Fibroblast of villous mesenchyme (primary cell): ENCODE measurements at regions not wholly inside any gene's neighbourhood (a gene's known extent, or its start where the extent isn't known, plus 50 kb on each side); places are given as distances from the start of the nearest gene placed in this dataset.
"Not testable (repeated sequence)": the region's sequence is repeated elsewhere in the genome, so short reads cannot be mapped to it uniquely, and the experiment has no call there.

Experiments used
- DNase-seq: peaks from one replicate; pipeline ENCODE4 v3.0.0-alpha.2; 2010; ENCODE audit warnings: low read depth
- H3K4me3 ChIP-seq: 2 replicates; pipeline ENCODE4 v1.5.1; 2011; ENCODE audit warnings: low read depth, mild to moderate bottlenecking, low read length
- CTCF ChIP-seq: IDR thresholded peaks from 2 replicates; pipeline ENCODE4 v1.5.1; 2012; ENCODE audit warnings: low read depth, mild to moderate bottlenecking, low read length; ENCODE audit not compliant: insufficient read depth

- no peak for DNase-seq
- TF ChIP-seq CTCF = no peak
These were observed 143.1 kb downstream of the NPY start for GRCh38 chr7:24427048-24427447.

GRCh38 chr7:24428676-24429075 lies 144.6 kb upstream of the PALS2 start:
- no peak for TF ChIP-seq CTCF
- H3K4me3 ChIP-seq = no peak overlapping the region
- no peak for DNase-seq

More at GRCh38 chr7:24427048-24427447, 143.1 kb downstream of the NPY start:
- no peak overlapping the region for H3K4me3 ChIP-seq

GRCh38 chr7:24432677-24433076 lies 140.6 kb upstream of the PALS2 start:
- DNase-seq = no peak
- no peak overlapping the region for H3K4me3 ChIP-seq
- no peak for TF ChIP-seq CTCF

GRCh38 chr7:24434972-24435371 lies 138.3 kb upstream of the PALS2 start:
- TF ChIP-seq CTCF = no peak
- DNase-seq = no peak
- no peak overlapping the region for H3K4me3 ChIP-seq

GRCh38 chr7:24436131-24436920 lies 136.9 kb upstream of the PALS2 start:
- no peak for TF ChIP-seq CTCF
- DNase-seq = no peak
- H3K4me3 ChIP-seq = no peak overlapping the region

GRCh38 chr7:24438232-24438631 lies 135.0 kb upstream of the PALS2 start:
- DNase-seq = no peak
- no peak for TF ChIP-seq CTCF

GRCh38 chr7:24439104-24439503 lies 134.1 kb upstream of the PALS2 start:
- H3K4me3 ChIP-seq, DNase-seq: not testable (repeated sequence)

More at GRCh38 chr7:24438232-24438631, 135.0 kb upstream of the PALS2 start:
- no peak overlapping the region for H3K4me3 ChIP-seq
